Fibroblast of the aortic adventitia (primary cell): ENCODE measurements at regions not wholly inside any gene's neighbourhood (a gene's known extent, or its start where the extent isn't known, plus 50 kb on each side); places are given as distances from the start of the nearest gene placed in this dataset.
"Not testable (repeated sequence)": the region's sequence is repeated elsewhere in the genome, so short reads cannot be mapped to it uniquely, and the experiment has no call there.

Source experiments
- DNase-seq: peaks from one replicate; pipeline ENCODE4 v3.0.0-alpha.2; 2010; ENCODE audit warnings: low read depth
- H3K4me3 ChIP-seq: 2 replicates; pipeline ENCODE4 v1.5.1; 2011; ENCODE audit warnings: low read depth, mild to moderate bottlenecking, control low read depth, low read length, moderate library complexity
- CTCF ChIP-seq: IDR thresholded peaks from 2 replicates; pipeline ENCODE4 v1.5.1; 2011; ENCODE audit warnings: mild to moderate bottlenecking, low read length, control low read depth, inconsistent platforms; ENCODE audit not compliant: insufficient read depth

GRCh38 chr12:78269620-78270019 is 438.9 kb downstream of the NAV3 start:
- no peak for TF ChIP-seq CTCF
- no peak overlapping the region for H3K4me3 ChIP-seq
- DNase-seq, result peak; percentile 2

GRCh38 chr12:78271546-78271945 is 440.9 kb downstream of the NAV3 start:
- H3K4me3 ChIP-seq, result no peak overlapping the region
- no peak for TF ChIP-seq CTCF
- peak; percentile 23 for DNase-seq

GRCh38 chr12:78275886-78276285 is 445.2 kb downstream of the NAV3 start:
- H3K4me3 ChIP-seq, result no peak overlapping the region
- DNase-seq, result no peak
- no peak for TF ChIP-seq CTCF

GRCh38 chr12:78278706-78279190 is 448.1 kb downstream of the NAV3 start:
- no peak for TF ChIP-seq CTCF
- no peak for DNase-seq
- H3K4me3 ChIP-seq, result no peak overlapping the region

- H3K4me3 ChIP-seq, result no peak overlapping the region
- DNase-seq, result no peak
- no peak for TF ChIP-seq CTCF
These were observed 448.9 kb downstream of the NAV3 start for GRCh38 chr12:78279567-78279966.

- DNase-seq, H3K4me3 ChIP-seq: not testable (repeated sequence)
These were observed 450.4 kb downstream of the NAV3 start for GRCh38 chr12:78281102-78281501.

GRCh38 chr12:78284417-78284816 is 453.7 kb downstream of the NAV3 start:
- no peak for DNase-seq
- TF ChIP-seq CTCF, result no peak
- H3K4me3 ChIP-seq, result no peak overlapping the region
